22Rv1 (cell line): ENCODE measurements at regions not wholly inside any gene's neighbourhood (a gene's known extent, or its start where the extent isn't known, plus 50 kb on each side); places are given as distances from the start of the nearest gene placed in this dataset.

Source experiments
- H3K27ac ChIP-seq: fragments of 450-650 bp; 2 replicates; pipeline ENCODE4 v1.5.1; 2017
- CTCF ChIP-seq: fragments of 450-650 bp; IDR thresholded peaks from 2 replicates; pipeline ENCODE4 v1.5.1; 2017; ENCODE audit warnings: mild to moderate bottlenecking
- ZFX ChIP-seq: fragments of 450-650 bp; IDR thresholded peaks from 2 replicates; pipeline ENCODE4 v1.6.1; 2017; ENCODE audit warnings: antibody characterized with exemption, borderline replicate concordance

- no peak for TF ChIP-seq ZFX
- TF ChIP-seq CTCF: no peak
These were observed 166.7 kb downstream of the KCNE4 start for GRCh38 chr2:223218587-223219178.

GRCh38 chr2:223219872-223220657, 168.1 kb downstream of the KCNE4 start:
- TF ChIP-seq ZFX (no peak), CTCF (no peak)
- no peak overlapping the region for H3K27ac ChIP-seq

More at GRCh38 chr2:223218587-223219178, 166.7 kb downstream of the KCNE4 start:
- no peak overlapping the region for H3K27ac ChIP-seq

DNA sequence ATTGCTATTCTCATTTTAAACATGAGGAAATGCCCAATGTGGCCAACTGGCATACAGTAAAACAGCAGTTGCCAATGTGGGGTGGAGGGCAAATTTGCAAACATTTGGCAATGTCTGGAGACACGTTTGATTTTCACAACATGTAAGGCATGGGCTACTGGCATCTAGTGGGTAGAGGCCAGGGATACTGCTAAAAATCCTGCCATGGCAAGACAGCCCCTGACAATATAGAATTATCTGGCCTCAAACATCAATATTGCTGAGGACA, 168.6 kb downstream of the KCNE4 start:
- no peak for TF ChIP-seq CTCF
- no peak for TF ChIP-seq ZFX
- H3K27ac ChIP-seq: no peak overlapping the region

GRCh38 chr2:223221139-223221835, 169.3 kb downstream of the KCNE4 start:
- no peak for TF ChIP-seq CTCF
- H3K27ac ChIP-seq: peak overlapping the region; percentile 43

- H3K27ac ChIP-seq: peak overlapping the region; percentile 43; the same call in 1 of the 2 replicates
- TF ChIP-seq ZFX (no peak), CTCF (no peak)
These were observed 170.4 kb downstream of the KCNE4 start for GRCh38 chr2:223222397-223222796.

GRCh38 chr2:223223156-223223555, 171.2 kb downstream of the KCNE4 start:
- H3K27ac ChIP-seq: no peak overlapping the region
- no peak for TF ChIP-seq ZFX
- TF ChIP-seq CTCF: no peak

GRCh38 chr2:223225266-223225665, 173.3 kb downstream of the KCNE4 start:
- no peak for TF ChIP-seq ZFX
- no peak for TF ChIP-seq CTCF
- no peak overlapping the region for H3K27ac ChIP-seq
